ENCODE measurements at regions not wholly inside any gene's neighbourhood (a gene's known extent, or its start where the extent isn't known, plus 50 kb on each side); places are given as distances from the start of the nearest gene placed in this dataset.

GRCh38 chr6:126643352-126643751 lies 303.4 kb downstream of the CENPW start (continued):
- TF ChIP-seq ZNF462 (CRISPR knock-in tag; IDR thresholded peaks at IDR 0.05) (no peak), POLR2AphosphoS5 (IDR thresholded peaks at IDR 0.05; ENCODE audit: low read depth) (no peak)

DNA sequence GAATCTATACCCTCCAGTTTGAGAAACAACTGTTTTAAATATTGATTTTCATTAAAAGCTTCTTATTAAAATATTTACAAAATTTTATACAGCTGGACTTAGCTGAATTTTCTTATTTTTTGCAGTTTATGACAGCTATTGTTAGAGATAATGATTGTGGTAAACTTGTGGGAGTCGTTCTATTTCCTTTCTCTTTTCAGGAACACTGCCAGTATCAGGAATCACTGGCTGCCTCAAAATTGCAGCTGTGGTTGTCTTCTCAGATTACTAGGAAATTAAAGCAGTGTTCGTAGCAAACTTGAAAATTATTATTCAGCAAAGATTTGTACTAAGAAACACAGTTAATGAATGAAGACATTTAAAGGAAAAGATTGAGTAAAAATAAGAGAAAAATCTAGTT lies 311.0 kb downstream of the CENPW start:
- ATAC-seq, result no peak
- peaks cover 19% of the 10 kb centered on the region for H3K36me3 Mint-ChIP-seq (ENCODE audit: low read depth)
- TF ChIP-seq CREB1 (CRISPR knock-in tag; IDR thresholded peaks at IDR 0.05; ENCODE audit: low read depth) (no peak), JUNB (IDR thresholded peaks at IDR 0.05; ENCODE audit: unreplicated experiment) (no peak), ZNF462 (CRISPR knock-in tag; IDR thresholded peaks at IDR 0.05) (no peak), EZH2 (IDR thresholded peaks at IDR 0.05; ENCODE audit: low read depth, unreplicated experiment) (no peak), POLR2AphosphoS5 (IDR thresholded peaks at IDR 0.05; ENCODE audit: low read depth) (no peak)
- TF ChIP-seq, protein P1, sequence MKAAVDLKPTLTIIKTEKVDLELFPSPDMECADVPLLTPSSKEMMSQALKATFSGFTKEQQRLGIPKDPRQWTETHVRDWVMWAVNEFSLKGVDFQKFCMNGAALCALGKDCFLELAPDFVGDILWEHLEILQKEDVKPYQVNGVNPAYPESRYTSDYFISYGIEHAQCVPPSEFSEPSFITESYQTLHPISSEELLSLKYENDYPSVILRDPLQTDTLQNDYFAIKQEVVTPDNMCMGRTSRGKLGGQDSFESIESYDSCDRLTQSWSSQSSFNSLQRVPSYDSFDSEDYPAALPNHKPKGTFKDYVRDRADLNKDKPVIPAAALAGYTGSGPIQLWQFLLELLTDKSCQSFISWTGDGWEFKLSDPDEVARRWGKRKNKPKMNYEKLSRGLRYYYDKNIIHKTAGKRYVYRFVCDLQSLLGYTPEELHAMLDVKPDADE (IDR thresholded peaks at IDR 0.05), result no peak

More for the DNA sequence above, 311.0 kb downstream of the CENPW start:
- no peaks in the 10 kb centered on the region for H4K20me1 ChIP-seq (replicated peaks; ENCODE audit: insufficient read depth)
- H3K9me2 ChIP-seq (ENCODE audit: insufficient read depth), result no peaks in the 10 kb centered on the region; the same call in 1 of the 2 replicates
- H3K4me1 ChIP-seq (ENCODE audit: insufficient read depth), result no peaks in the 10 kb centered on the region
- Mint-ChIP-seq H3K27ac (no peak overlapping the region), H3K9me3 (peaks cover 25% of the 10 kb centered on the region), H3K4me1 (no peaks in the 10 kb centered on the region), H3K4me3 (no peak overlapping the region), H3K27me3 (ENCODE audit: insufficient read depth, low read depth, poor library complexity) (no peaks in the 10 kb centered on the region)
- DNase-seq (ENCODE audit: low spot score), result no peak
- H3K27me3 ChIP-seq (ENCODE audit: insufficient read depth), result no peaks in the 10 kb centered on the region
- H2AFZ ChIP-seq, result no peak overlapping the region
- H3K36me3 ChIP-seq (ENCODE audit: insufficient read depth), result no peaks in the 10 kb centered on the region
- no peak overlapping the region for H3K4me2 ChIP-seq
- H3K27ac ChIP-seq (ENCODE audit: low read depth), result no peak overlapping the region
- no peaks in the 10 kb centered on the region for H3F3A ChIP-seq (replicated peaks; ENCODE audit: low read depth)
- no peak overlapping the region for H3K4me3 ChIP-seq
- H3K79me2 ChIP-seq (replicated peaks; ENCODE audit: insufficient read depth), result no peaks in the 10 kb centered on the region
